Activated CD4-positive, alpha-beta T cell treated with anti-CD3 and anti-CD28 coated beads, Interleukin-2, amount 10 ng/mL, durations not matched to agents 7 days and 5 days (primary cell): ENCODE measurements at regions not wholly inside any gene's neighbourhood (a gene's known extent, or its start where the extent isn't known, plus 50 kb on each side); places are given as distances from the start of the nearest gene placed in this dataset.
"Not testable (repeated sequence)": the region's sequence is repeated elsewhere in the genome, so short reads cannot be mapped to it uniquely, and the experiment has no call there.

Source experiments
- CTCF ChIA-PET: fragments of 350-600 bp; sonication (Branson Sonifier 250); formaldehyde crosslinking; loops from one replicate; lab custom pipeline; 2021; ENCODE audit warnings: antibody characterized with exemption; lab: Charles Lee
- POLR2A ChIA-PET: fragments of 350-600 bp; sonication (Branson Sonifier 250); formaldehyde crosslinking; loops from one replicate; lab custom pipeline; 2021; ENCODE audit warnings: antibody characterized with exemption; lab: Charles Lee
- DNase-seq: peaks from one replicate; pipeline ENCODE4 v3.0.0-alpha.2; 2020
- H3K27ac Mint-ChIP-seq: one replicate; pipeline ENCODE4 v1.8.0; 2021; ENCODE audit warnings: mild to moderate bottlenecking, moderate library complexity, mixed read lengths
- H3K27me3 Mint-ChIP-seq: one replicate; pipeline ENCODE4 v1.8.0; 2021; ENCODE audit warnings: mixed read lengths
- H3K36me3 Mint-ChIP-seq: one replicate; pipeline ENCODE4 v1.8.0; 2021; ENCODE audit warnings: low read depth, mixed read lengths
- H3K4me1 Mint-ChIP-seq: one replicate; pipeline ENCODE4 v1.8.0; 2021; ENCODE audit warnings: mixed read lengths
- H3K4me3 Mint-ChIP-seq: one replicate; pipeline ENCODE4 v1.8.0; 2021; ENCODE audit warnings: mild to moderate bottlenecking, moderate library complexity, mixed read lengths
- H3K9me3 Mint-ChIP-seq: one replicate; pipeline ENCODE4 v1.8.0; 2021; ENCODE audit warnings: mixed read lengths

DNA sequence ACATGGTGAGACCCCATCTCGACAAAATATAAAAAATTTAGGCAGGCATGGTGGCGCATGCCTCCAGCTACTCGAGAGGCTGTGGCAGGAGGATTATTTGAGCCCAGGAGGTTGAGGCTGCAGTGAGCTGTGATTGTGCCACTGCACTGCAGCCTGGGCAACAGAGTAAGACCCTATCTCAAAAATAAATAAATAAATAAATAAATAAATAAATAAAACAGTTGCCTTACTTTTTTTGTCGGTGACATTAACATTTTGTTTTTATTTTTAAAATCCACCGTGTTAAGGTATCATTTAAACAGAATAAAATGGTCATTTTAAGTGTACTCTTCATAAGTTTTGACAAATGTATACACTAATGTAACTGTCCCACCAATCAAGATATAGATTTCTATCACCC, 57.0 kb downstream of the RASL11A start:
- ChIA-PET POLR2A (no interaction called here), CTCF (interaction anchor here (0.6 kb wide), 1 partner anchor 345 kb away, joined by 3 read pairs; no protein-coding TSS in a partner anchor)
- Mint-ChIP-seq H3K4me1 (peaks cover 1% of the 10 kb centered on the region), H3K4me3 (no peak overlapping the region), H3K9me3 (no peaks in the 10 kb centered on the region), H3K36me3 (no peaks in the 10 kb centered on the region), H3K27ac (no peak overlapping the region), H3K27me3 (peaks cover 4% of the 10 kb centered on the region)
- no peak for DNase-seq

DNA sequence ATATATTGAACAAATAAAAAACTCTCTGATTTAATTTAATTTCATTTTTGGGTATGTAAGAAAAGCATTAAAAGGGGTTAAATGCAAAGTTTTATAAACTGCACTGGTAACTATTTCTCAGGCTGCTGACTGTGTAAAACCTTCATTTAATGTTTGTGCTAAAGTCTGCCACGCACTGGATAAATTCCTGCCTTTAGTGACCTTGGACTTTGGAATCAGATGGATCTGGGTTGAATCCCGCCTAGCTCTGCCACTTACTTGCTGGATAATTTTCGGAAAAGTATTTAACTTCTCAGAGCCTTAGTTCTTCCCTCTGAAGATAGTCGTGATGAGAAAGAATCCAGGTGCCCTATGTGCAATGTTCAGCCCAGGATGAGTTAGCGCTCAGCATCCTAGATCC, 58.6 kb downstream of the RASL11A start:
- Mint-ChIP-seq H3K27ac (no peak overlapping the region), H3K27me3 (peaks cover 4% of the 10 kb centered on the region), H3K9me3 (no peaks in the 10 kb centered on the region), H3K36me3 (no peaks in the 10 kb centered on the region), H3K4me1 (peaks cover 3% of the 10 kb centered on the region), H3K4me3 (no peak overlapping the region)
- ChIA-PET POLR2A (no interaction called here), CTCF (no interaction called here)
- DNase-seq = no peak

DNA sequence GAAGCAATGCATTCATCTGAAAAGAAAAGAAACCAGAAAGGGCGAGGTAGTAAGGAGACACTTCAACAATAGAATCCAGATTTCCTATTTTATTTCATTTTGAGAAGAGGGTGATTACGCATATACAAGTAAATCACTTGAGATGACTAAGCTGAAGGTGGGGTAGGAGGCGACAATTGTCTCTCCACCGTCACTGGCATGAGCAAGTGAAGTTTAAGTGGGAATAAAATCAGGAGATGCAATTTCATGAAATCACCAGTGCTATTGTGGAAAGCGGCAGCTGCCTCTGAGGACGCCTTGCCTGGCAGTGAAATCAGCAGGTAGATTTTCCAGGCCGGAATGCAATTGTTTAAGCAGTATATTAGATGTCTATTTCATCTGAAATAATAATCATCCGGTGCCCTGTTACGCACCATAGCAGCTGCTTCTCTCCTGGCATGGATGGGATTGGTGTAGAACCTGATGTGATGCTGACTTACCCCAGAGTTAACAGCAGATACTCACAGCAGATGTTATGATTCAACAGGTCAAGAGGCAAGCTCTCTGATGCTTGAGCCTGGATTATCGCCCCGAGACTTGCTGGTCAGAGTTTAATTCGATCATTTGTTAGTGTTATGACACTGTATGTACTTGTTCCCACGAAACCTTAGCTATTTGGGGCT, 64.3 kb downstream of the RASL11A start:
- H3K9me3 Mint-ChIP-seq = no peaks in the 10 kb centered on the region
- peaks cover 3% of the 10 kb centered on the region for H3K4me1 Mint-ChIP-seq
- no peak overlapping the region for H3K27ac Mint-ChIP-seq
- ChIA-PET CTCF (interaction anchor here (0.6 to 1.1 kb wide), 3 partner anchors 15 to 643 kb away, joined by 3 to 4 read pairs (median 4); no protein-coding TSS in a partner anchor), POLR2A (no interaction called here)
- DNase-seq = no peak
- no peaks in the 10 kb centered on the region for H3K36me3 Mint-ChIP-seq
- H3K27me3 Mint-ChIP-seq = peaks cover 2% of the 10 kb centered on the region
- no peak overlapping the region for H3K4me3 Mint-ChIP-seq

DNA sequence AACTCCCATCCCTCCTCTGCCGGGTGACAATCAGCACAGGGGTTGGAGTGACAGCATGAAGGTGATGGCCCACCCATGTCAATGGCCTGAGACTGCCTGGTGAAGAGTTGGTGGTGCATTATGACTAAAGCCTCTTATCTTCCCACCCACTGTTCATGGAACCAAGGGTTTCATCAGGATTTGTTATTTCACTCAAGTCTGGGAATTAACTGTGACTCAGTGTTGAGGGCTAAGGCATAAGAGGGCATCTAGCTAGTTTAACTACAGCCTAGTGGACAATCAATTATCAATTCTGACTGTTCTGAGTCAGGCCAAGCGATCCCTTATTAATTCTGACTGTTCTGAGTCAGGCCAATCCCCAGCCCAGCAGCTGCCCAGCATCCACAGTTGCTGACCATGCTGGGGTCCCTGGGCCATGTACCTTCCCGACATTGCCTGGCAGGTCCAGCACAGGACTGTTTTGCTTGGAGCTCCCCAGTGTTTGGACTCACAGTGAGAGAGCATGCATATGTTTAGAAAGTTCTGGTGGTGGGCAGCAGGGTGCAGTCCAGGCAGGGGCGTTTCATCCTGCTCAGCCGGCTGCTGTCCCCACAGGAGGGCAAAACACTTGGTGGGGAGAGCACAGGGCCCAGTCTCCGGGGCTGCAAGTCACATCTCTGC, 65.5 kb downstream of the RASL11A start:
- Mint-ChIP-seq H3K27ac (no peak overlapping the region), H3K4me1 (peaks cover 3% of the 10 kb centered on the region), H3K4me3 (no peak overlapping the region), H3K9me3 (no peaks in the 10 kb centered on the region), H3K36me3 (no peaks in the 10 kb centered on the region), H3K27me3 (peaks cover 1% of the 10 kb centered on the region)
- ChIA-PET CTCF (interaction anchor here (1.4 kb wide), 1 partner anchor 351 kb away, joined by 4 read pairs; no protein-coding TSS in a partner anchor), POLR2A (no interaction called here)
- no peak for DNase-seq

DNA sequence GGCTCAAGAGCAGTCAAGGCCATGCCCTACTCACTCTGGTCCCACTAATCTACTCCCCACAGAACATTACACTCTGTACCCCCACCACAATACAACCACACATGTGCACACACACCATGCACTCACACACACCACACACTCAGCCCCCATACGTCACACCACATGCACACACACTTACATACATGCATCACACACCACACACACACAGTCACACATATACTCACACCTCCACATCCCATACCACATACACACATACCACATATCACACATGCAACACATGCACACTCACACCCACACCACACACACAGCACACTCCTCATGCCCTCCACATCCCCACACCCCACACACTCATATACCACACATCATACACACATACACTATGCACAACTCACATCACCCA, 67.6 kb downstream of the RASL11A start:
- Mint-ChIP-seq H3K27me3 (peaks cover 1% of the 10 kb centered on the region), H3K4me1 (no peaks in the 10 kb centered on the region), H3K4me3 (no peak overlapping the region), H3K9me3 (no peaks in the 10 kb centered on the region), H3K27ac (no peak overlapping the region), H3K36me3 (no peaks in the 10 kb centered on the region)
- CTCF ChIA-PET = no interaction called here
- DNase-seq = no peak
- POLR2A ChIA-PET = no interaction called here

DNA sequence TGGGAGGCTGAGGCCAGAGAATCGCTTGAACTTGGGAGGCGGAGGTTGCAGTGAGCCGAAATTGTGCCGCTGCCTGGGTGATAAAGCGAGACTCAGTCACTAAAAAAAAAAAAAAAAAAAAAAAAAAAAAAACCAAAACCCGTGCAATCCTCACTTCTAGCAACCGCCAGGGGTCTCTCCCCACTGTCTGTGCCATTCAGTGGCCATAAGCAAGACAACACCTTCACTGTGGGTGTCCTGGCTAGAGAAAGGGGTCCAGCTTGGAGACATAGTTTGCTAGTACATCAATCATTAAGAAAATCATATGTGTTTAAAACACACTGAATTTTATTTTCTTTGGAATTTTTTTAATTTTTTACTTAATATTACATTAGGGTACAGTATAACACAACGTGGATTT, 68.2 kb downstream of the RASL11A start:
- Mint-ChIP-seq H3K36me3 (no peaks in the 10 kb centered on the region), H3K4me1 (no peaks in the 10 kb centered on the region), H3K27ac (no peak overlapping the region), H3K4me3 (no peak overlapping the region), H3K9me3 (no peaks in the 10 kb centered on the region), H3K27me3 (peaks cover 6% of the 10 kb centered on the region)
- DNase-seq = no peak
- ChIA-PET POLR2A (no interaction called here), CTCF (interaction anchor here (0.7 to 1.4 kb wide), 4 partner anchors 10 to 649 kb away, joined by 3 to 8 read pairs (median 4); no protein-coding TSS in a partner anchor)

DNA sequence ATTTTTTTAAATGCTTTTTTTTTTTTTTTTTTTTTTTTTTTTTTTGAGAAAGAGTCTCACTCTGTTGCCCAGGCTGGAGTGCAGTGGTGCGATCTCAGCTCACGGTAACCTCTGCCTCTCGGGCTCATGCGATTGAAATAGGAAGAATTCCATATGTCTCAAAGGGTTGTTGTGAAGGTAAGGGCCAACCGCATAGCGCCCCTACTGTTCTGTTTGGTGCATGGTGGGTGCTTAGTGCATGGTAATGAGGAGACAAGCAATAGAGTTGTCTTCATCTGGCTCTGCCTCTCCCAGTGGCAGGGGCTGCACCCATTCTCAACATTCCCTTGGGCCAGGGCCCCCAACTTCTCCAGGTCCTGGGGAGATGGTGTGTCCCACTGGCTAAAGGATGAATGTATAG, 68.7 kb downstream of the RASL11A start:
- H3K36me3 Mint-ChIP-seq = no peaks in the 10 kb centered on the region
- ChIA-PET CTCF (interaction anchor here (0.7 to 1.4 kb wide), 4 partner anchors 9 to 648 kb away, joined by 3 to 8 read pairs (median 4); no protein-coding TSS in a partner anchor), POLR2A (no interaction called here)
- peaks cover 6% of the 10 kb centered on the region for H3K27me3 Mint-ChIP-seq
- H3K4me3 Mint-ChIP-seq = no peak overlapping the region
- DNase-seq = peak; percentile 54
- H3K4me1 Mint-ChIP-seq = no peaks in the 10 kb centered on the region
- H3K9me3 Mint-ChIP-seq = no peaks in the 10 kb centered on the region
- no peak overlapping the region for H3K27ac Mint-ChIP-seq

DNA sequence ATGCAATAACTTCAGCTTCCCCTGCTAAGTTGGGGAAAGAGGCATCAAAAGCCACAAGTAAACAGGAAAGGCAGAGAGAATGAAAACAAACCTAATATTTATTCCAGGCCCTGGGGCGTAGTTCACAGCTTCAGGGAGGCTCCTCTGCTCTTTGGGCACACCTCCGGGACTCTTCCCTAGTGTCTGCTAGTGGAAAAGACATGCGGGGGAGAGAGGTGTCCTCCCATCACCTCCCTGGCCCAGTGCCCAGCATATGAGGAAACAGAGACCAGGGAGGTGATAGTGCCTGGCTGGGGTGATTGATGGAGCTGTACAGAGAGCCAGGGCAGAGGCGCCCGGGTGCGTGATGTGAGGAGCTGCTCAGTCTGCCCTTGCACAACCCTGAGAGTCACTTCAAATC, 71.0 kb downstream of the RASL11A start:
- no peak for DNase-seq
- Mint-ChIP-seq H3K9me3 (no peaks in the 10 kb centered on the region), H3K27me3 (peaks cover 7% of the 10 kb centered on the region), H3K36me3 (no peaks in the 10 kb centered on the region), H3K4me3 (no peak overlapping the region), H3K4me1 (no peaks in the 10 kb centered on the region), H3K27ac (no peak overlapping the region)
- POLR2A ChIA-PET = no interaction called here
- CTCF ChIA-PET = interaction anchor here (1.3 to 1.9 kb wide), 2 partner anchors 11 to 12 kb away, joined by 3 to 5 read pairs; no protein-coding TSS in a partner anchor

DNA sequence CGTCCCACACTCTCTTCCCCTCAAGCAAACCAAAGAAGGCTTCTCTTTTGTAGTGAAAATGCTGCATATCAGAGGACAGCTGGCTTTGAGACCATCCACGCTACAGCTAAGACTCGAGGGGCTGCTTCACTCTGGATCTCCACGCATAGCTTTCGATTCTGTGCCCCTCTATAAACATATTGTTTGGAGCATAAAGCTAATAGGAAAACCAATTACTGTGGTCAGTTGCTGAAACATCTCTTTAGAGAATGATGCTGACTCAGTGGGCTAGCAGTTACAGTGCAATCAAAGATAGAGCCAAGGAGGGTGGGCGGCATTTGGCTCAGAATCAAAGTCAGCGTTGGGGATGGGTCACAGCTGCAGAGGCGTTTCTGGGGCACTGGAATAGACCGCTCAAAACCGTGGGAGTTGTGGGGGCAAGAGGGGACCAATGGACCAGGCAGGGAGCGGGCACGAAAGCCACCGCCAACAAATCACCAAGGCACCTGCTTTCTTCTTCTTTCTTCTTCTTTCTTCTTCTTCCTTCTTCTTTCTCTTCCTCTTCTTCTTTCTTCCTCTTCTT, 76.7 kb downstream of the RASL11A start:
- Mint-ChIP-seq H3K9me3 (no peaks in the 10 kb centered on the region), H3K4me1 (no peaks in the 10 kb centered on the region), H3K27ac (no peak overlapping the region), H3K36me3 (no peaks in the 10 kb centered on the region), H3K27me3 (peaks cover 7% of the 10 kb centered on the region), H3K4me3 (no peak overlapping the region)
- no peak for DNase-seq
- ChIA-PET CTCF (interaction anchor here (0.6 kb wide), 1 partner anchor 361 kb away, joined by 3 read pairs; no protein-coding TSS in a partner anchor), POLR2A (no interaction called here)

DNA sequence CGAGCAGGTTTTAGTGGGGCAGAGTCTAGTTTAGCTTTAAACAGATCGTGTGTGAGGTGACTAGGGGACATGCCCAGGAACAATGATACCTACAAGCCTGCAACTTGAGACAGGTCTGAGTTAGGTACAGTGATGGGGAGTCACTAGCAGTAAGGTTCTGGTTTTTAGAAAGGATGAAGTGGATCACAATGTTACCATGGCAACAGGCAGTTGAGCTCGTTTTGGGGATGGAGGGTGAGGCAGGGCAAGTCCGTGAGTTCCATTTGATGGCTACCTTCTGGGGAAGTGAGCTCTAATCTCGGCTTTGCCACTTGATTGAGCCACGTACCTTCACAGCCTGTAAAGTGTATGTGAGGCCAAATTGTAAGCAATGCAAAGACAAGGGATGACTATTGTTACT, 76.0 kb upstream of the GTF3A start:
- Mint-ChIP-seq H3K27ac (no peak overlapping the region), H3K4me3 (no peak overlapping the region), H3K36me3 (no peaks in the 10 kb centered on the region), H3K4me1 (peaks cover 6% of the 10 kb centered on the region), H3K9me3 (no peaks in the 10 kb centered on the region), H3K27me3 (peaks cover 6% of the 10 kb centered on the region)
- POLR2A ChIA-PET = no interaction called here
- CTCF ChIA-PET = interaction anchor here (0.6 to 1.5 kb wide), 6 partner anchors 9 to 382 kb away, joined by 3 to 5 read pairs (median 4); no protein-coding TSS in a partner anchor
- no peak for DNase-seq

DNA sequence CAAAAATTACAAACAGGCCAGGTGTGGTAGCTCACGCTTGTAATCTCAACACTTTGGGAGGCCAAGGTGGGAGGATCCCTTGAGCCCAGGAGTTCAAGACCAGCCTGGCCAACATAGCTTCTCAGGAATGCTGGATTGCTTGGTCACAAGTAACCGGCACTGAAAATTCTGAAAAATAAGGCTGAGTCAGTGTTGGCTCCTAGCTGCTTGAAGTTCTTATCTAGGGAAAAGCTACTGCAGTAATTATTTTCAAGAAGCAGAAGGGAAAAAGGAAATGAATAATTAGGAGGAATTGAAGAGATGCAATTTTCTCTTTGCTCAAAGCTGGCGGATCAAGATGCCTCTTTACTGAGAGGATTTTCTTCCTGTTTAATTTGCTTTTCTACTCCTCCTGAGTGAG, 75.0 kb upstream of the GTF3A start:
- ChIA-PET POLR2A (no interaction called here), CTCF (interaction anchor here (0.7 to 1.5 kb wide), 5 partner anchors 14 to 403 kb away, joined by 3 to 5 read pairs (median 3); no protein-coding TSS in a partner anchor)
- Mint-ChIP-seq H3K36me3 (no peaks in the 10 kb centered on the region), H3K27me3 (peaks cover 3% of the 10 kb centered on the region), H3K4me3 (no peak overlapping the region), H3K4me1 (peaks cover 10% of the 10 kb centered on the region), H3K9me3 (no peaks in the 10 kb centered on the region), H3K27ac (no peak overlapping the region)
- DNase-seq = no peak

DNA sequence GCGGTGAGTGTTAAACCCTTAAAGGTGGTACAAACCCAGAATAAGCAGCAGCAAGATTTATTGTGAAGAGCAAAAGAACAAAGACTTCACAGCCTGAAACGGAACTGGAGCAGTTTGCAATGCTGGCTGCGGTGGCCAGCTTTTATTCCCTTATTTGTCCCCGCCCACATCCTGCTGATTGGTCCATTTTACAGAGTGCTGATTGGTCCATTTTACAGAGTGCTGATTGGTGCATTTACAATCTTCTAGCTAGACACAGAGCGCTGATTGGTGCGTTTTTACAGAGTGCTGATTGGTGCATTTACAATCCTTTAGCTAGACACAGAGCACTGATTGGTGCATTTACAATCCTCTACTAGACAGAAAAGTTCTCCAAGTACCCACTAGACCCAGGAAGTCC, 73.6 kb upstream of the GTF3A start:
- H3K36me3 Mint-ChIP-seq, DNase-seq, H3K27me3 Mint-ChIP-seq, H3K4me3 Mint-ChIP-seq, H3K27ac Mint-ChIP-seq, H3K9me3 Mint-ChIP-seq, POLR2A ChIA-PET: not testable (repeated sequence)
- peaks cover 10% of the 10 kb centered on the region for H3K4me1 Mint-ChIP-seq
- CTCF ChIA-PET = interaction anchor here (0.6 to 0.9 kb wide), 2 partner anchors 130 to 476 kb away, joined by 3 to 4 read pairs; no protein-coding TSS in a partner anchor

DNA sequence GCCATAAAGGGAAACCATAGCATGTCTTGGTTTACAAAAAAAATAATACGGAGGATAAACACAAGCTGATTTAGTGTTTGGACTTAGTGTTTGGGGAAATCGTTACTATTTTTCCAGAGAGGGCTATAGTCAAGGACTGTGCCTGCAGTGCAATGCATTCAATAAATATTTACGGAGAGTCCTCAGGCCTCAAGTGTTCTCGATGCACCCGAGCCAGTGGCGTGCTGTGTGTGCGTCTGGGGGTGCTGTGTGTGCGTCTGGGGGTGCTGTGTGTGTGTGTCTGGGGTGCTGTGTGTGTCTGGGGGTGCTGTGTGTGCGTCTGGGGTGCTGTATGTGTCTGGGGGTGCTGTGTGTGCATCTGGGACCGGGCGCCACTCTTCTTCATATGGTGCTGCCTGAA, 71.7 kb upstream of the GTF3A start:
- H3K9me3 Mint-ChIP-seq = no peaks in the 10 kb centered on the region
- peaks cover 10% of the 10 kb centered on the region for H3K4me1 Mint-ChIP-seq
- POLR2A ChIA-PET = no interaction called here
- no peak for DNase-seq
- H3K27me3 Mint-ChIP-seq = peaks cover 2% of the 10 kb centered on the region
- H3K4me3 Mint-ChIP-seq = no peak overlapping the region
- CTCF ChIA-PET = interaction anchor here (0.6 to 1.6 kb wide), 6 partner anchors 10 to 406 kb away, joined by 3 to 7 read pairs (median 4); no protein-coding TSS in a partner anchor
- no peaks in the 10 kb centered on the region for H3K36me3 Mint-ChIP-seq
- peak overlapping the region; percentile 72 for H3K27ac Mint-ChIP-seq
